Keratinocyte (primary cell): ENCODE measurements at regions not wholly inside any gene's neighbourhood (a gene's known extent, or its start where the extent isn't known, plus 50 kb on each side); places are given as distances from the start of the nearest gene placed in this dataset.

Source experiments
- EZH2 ChIP-seq: IDR thresholded peaks from one replicate; pipeline ENCODE4 v1.6.1; 2012; ENCODE audit warnings: inconsistent platforms, mild to moderate bottlenecking, low read length, moderate library complexity
- TF ChIP-seq, protein P1 (sequence below), 3 experiments: IDR thresholded peaks in 1 of 3; conservative IDR thresholded peaks in 1 of 3; optimal IDR thresholded peaks in 1 of 3; 2 replicates in 2 of 3; 3 replicates in 1 of 3; pipeline versions ENCODE3 to v1.5.1; 2011; ENCODE audit warnings: low read length in 3 of 3, mild to moderate bottlenecking in 3 of 3, moderate library complexity in 2 of 3, control low read depth in 1 of 3, inconsistent platforms in 1 of 3; ENCODE audit not compliant: insufficient read depth in 2 of 3; ENCODE audit errors: extremely low read depth in 1 of 3

GRCh38 chr4:84384801-84385200, 114.3 kb downstream of the NKX6-1 start:
- TF ChIP-seq, protein P1, sequence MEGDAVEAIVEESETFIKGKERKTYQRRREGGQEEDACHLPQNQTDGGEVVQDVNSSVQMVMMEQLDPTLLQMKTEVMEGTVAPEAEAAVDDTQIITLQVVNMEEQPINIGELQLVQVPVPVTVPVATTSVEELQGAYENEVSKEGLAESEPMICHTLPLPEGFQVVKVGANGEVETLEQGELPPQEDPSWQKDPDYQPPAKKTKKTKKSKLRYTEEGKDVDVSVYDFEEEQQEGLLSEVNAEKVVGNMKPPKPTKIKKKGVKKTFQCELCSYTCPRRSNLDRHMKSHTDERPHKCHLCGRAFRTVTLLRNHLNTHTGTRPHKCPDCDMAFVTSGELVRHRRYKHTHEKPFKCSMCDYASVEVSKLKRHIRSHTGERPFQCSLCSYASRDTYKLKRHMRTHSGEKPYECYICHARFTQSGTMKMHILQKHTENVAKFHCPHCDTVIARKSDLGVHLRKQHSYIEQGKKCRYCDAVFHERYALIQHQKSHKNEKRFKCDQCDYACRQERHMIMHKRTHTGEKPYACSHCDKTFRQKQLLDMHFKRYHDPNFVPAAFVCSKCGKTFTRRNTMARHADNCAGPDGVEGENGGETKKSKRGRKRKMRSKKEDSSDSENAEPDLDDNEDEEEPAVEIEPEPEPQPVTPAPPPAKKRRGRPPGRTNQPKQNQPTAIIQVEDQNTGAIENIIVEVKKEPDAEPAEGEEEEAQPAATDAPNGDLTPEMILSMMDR (optimal IDR thresholded peaks at IDR 0.05 in 1 of 3, IDR thresholded peaks at IDR 0.05 in 1 of 3, conservative IDR thresholded peaks at IDR 0.05 in 1 of 3; ENCODE audit: extremely low read depth in 1 of 3, insufficient read depth in 2 of 3, low read length in 3 of 3): no peak
- no peak for TF ChIP-seq EZH2
